ENCODE measurements at regions not wholly inside any gene's neighbourhood (a gene's known extent, or its start where the extent isn't known, plus 50 kb on each side); places are given as distances from the start of the nearest gene placed in this dataset.

- peak; percentile 37; the same call in 1 of the 2 replicates for TF ChIP-seq MLLT1 (IDR thresholded peaks at IDR 0.05)
- TF ChIP-seq CUX1 (IDR thresholded peaks at IDR 0.05; ENCODE audit: insufficient replicate concordance, low read depth, low read length): peak; percentile 93
- TF ChIP-seq DPF2 (IDR thresholded peaks at IDR 0.05): peak; percentile 78
- TF ChIP-seq RELB (IDR thresholded peaks at IDR 0.05; ENCODE audit: low read depth): peak; percentile 73; the same call in 1 of the 2 replicates
- TF ChIP-seq ATF2 (IDR thresholded peaks at IDR 0.05; ENCODE audit: low read length): peak; percentile 32; the same call in 1 of the 2 replicates
- TF ChIP-seq BCL3 (IDR thresholded peaks at IDR 0.05; ENCODE audit: borderline replicate concordance, insufficient read depth, low read depth, low read length, poor library complexity, severe bottlenecking): peak; percentile 70
- no peak for TF ChIP-seq ETV6 (conservative IDR thresholded peaks at IDR 0.05 in 1 of 2, IDR thresholded peaks at IDR 0.05 in 1 of 2; ENCODE audit: borderline replicate concordance in 1 of 2, low read depth in 1 of 2)
- TF ChIP-seq ZBTB4 (CRISPR knock-in tag; IDR thresholded peaks at IDR 0.05): no peak
- 0 out of 3 replicates have a peak, but pooled peaks have one; percentile 30 for TF ChIP-seq POU2F2 (IDR thresholded peaks at IDR 0.05; ENCODE audit: borderline replicate concordance, low read depth, low read length)
- peak; percentile 90 for TF ChIP-seq TBL1XR1 (IDR thresholded peaks at IDR 0.05; ENCODE audit: low read depth, low read length)
- peak; percentile 94 for TF ChIP-seq GATAD2B (conservative IDR thresholded peaks at IDR 0.05; ENCODE audit: low read depth)
- peak; percentile 20; the same call in 1 of the 2 replicates for TF ChIP-seq BMI1 (IDR thresholded peaks at IDR 0.05; ENCODE audit: borderline replicate concordance)
- TF ChIP-seq SMARCA5 (IDR thresholded peaks at IDR 0.05): peak; percentile 25; the same call in 1 of the 2 replicates
Measured at GRCh38 chr9:110128664-110129329, 79.2 kb downstream of the C9orf152 start (continued).
